Epithelial cell of esophagus (primary cell): ENCODE measurements at regions not wholly inside any gene's neighbourhood (a gene's known extent, or its start where the extent isn't known, plus 50 kb on each side); places are given as distances from the start of the nearest gene placed in this dataset.

Source experiments
- DNase-seq: peaks from one replicate; pipeline ENCODE4 v3.0.0; 2010; ENCODE audit warnings: low read depth
- H3K4me3 ChIP-seq: 2 replicates; pipeline ENCODE4 v1.5.1; 2011; ENCODE audit warnings: mild to moderate bottlenecking, low read length, control low read depth
- TF ChIP-seq, protein P1 (sequence below): IDR thresholded peaks from 2 replicates; pipeline ENCODE4 v1.5.1; 2011; ENCODE audit warnings: low read depth, mild to moderate bottlenecking, low read length, control low read depth, inconsistent platforms; ENCODE audit not compliant: insufficient read depth; ENCODE audit errors: missing control alignments

DNA sequence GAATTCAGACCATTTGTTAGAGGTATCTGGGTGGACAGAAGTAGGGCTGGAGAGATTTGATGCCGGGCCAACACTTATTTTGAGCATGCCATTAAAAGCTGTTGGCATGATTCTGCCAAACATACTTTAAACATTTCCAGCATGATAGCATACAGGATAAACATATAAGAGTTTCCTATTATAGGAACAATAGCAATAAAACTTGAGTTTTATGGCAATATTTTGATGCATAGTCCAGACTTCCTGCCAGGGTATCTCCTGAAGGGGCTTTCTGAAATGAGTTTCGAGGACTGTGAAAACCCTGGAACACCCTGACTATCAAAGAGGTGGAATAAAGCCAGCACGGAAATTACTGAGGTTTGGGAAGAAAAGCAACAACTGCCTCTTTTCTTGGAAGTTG is 1398.0 kb upstream of the NXPH2 start:
- H3K4me3 ChIP-seq, result no peak overlapping the region

DNA sequence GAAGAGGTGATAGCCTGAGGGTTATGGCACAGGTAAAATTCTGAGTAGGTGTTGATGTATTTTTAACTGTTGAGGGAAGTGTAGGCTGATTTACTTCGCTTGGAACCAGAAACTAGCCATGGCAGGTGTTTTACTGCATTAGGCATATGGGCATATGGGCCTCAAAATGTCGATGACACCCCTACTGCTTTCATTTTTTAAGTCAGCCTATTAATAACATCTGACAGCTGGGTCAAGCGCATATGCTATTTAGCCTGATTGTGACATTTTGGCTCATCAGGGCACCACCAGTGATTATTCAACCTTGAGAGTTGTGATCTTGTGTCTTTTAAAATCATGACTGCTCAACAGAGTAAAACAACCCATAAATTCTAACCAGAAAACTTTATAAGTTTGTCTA is 1396.9 kb upstream of the NXPH2 start:
- TF ChIP-seq, protein P1, sequence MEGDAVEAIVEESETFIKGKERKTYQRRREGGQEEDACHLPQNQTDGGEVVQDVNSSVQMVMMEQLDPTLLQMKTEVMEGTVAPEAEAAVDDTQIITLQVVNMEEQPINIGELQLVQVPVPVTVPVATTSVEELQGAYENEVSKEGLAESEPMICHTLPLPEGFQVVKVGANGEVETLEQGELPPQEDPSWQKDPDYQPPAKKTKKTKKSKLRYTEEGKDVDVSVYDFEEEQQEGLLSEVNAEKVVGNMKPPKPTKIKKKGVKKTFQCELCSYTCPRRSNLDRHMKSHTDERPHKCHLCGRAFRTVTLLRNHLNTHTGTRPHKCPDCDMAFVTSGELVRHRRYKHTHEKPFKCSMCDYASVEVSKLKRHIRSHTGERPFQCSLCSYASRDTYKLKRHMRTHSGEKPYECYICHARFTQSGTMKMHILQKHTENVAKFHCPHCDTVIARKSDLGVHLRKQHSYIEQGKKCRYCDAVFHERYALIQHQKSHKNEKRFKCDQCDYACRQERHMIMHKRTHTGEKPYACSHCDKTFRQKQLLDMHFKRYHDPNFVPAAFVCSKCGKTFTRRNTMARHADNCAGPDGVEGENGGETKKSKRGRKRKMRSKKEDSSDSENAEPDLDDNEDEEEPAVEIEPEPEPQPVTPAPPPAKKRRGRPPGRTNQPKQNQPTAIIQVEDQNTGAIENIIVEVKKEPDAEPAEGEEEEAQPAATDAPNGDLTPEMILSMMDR, result no peak
- DNase-seq, result no peak

More for the DNA sequence above, 1398.0 kb upstream of the NXPH2 start:
- TF ChIP-seq, protein P1, result no peak
- no peak for DNase-seq

DNA sequence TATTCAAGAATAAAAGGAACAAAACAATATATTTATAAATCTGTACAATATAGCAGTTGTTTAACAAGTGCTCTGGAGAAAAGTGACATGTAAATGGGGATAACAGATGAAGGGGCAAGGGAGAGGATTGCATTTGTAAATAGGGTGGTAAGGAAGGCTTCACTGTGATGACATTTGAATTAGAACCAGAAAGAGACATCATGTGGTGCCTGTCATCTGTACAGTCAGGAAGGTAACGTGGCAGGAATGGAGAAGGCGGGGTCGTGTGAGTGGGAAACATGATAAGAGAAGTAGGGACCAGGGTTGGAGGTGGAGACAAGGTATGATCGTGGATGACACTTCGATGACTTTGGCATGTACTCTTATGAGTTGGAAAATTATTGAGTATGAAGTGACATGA is 1393.6 kb upstream of the NXPH2 start:
- DNase-seq, result no peak
- TF ChIP-seq, protein P1, result no peak
- no peak overlapping the region for H3K4me3 ChIP-seq

More for the DNA sequence above, 1396.9 kb upstream of the NXPH2 start:
- H3K4me3 ChIP-seq, result no peak overlapping the region

DNA sequence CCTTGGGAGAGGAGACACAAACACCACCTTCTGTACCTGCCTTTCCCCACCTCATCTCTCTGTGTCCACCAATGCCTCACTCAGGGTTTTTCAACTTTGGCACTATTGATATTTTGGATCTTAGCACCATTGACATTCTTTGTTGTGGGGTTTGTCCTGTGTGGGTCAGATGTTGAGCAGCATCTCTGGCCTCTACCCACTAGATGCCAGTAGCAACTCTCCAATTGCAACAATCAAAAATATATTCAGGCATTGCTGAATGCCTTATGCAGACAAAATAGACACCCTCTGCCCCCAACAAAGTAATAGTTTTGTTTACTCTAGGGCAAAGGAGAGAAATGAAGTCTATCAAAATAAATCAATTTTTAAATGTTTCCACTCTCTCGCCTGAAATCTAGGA is 1384.3 kb upstream of the NXPH2 start:
- TF ChIP-seq, protein P1, result no peak
- H3K4me3 ChIP-seq, result no peak overlapping the region
- DNase-seq, result no peak

DNA sequence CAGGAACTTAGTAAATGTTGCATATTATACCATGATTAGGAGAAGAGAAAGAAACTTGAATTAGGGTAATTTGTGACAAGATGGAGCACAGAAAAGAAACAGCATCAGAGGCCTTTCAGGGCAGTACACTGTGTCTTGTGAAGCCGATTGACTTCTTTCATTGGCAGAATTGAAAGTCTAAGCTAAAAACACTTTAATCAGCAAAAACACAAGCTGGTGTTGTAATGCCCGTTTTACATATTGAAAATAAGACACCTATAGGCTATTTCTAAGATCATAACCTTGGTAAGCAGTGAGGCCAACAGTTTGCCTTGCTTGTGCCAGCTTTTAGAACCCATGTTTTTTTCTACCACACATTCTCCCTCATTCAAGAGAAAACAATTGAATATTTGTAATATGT is 1378.1 kb upstream of the NXPH2 start:
- H3K4me3 ChIP-seq, result no peak overlapping the region
- DNase-seq, result no peak
- TF ChIP-seq, protein P1, result no peak

DNA sequence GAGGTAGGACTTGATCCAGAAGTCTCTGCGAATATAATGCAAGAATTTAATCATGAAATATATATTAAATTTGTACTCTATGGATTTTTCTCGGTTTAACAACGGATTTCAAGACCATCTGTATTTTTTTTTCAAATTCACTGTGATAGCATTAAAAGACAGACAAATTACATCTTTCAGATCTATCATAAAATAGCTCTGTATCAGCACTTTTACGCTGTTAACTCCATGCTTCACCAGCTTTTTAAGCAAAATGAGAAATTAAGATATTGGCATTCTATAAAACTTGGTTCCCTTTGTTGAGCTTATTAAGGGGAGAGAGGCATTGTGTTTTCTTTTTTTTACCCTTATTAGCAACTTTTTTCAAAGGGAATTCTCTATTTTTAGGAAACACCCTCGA is 1377.6 kb upstream of the NXPH2 start:
- H3K4me3 ChIP-seq, result no peak overlapping the region
- DNase-seq, result no peak
- TF ChIP-seq, protein P1, result no peak

DNA sequence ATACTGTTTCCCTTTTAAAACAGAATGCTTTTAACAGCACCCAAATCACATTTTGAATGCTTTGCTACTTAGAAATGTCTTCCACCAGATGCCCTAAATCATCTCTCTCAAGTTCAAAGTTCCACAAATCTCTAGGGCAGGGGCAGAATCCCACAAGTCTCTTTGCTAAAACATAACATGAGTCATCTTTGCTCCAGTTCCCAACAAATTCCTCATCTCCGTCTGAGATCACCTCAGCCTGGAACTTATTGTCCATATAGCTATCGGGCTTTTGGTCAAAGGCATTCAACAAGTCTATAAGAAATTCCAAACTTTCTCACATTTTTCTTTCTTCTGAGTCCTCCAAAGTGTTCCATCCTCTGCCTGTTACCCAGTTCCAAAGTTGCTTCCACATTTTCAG is 1374.5 kb upstream of the NXPH2 start:
- TF ChIP-seq, protein P1, result no peak
- H3K4me3 ChIP-seq, result no peak overlapping the region
- no peak for DNase-seq
